Activated T-cell treated with anti-CD3 and anti-CD28 coated beads, Interleukin-2, amount 50 U/mL, for 48 hours (primary cell): ENCODE measurements at regions not wholly inside any gene's neighbourhood (a gene's known extent, or its start where the extent isn't known, plus 50 kb on each side); places are given as distances from the start of the nearest gene placed in this dataset.
A peak's percentile ranks its signal among the peaks of the same experiment; 100 is the strongest.

ENCODE experiments used
- DNase-seq, 2 experiments: peaks; one replicate each; pipeline ENCODE4 v3.0.0-alpha.2; 2020

- DNase-seq: no peak
Observed at GRCh38 chr15:62726461-62726860, 316.1 kb upstream of the TPM1 start.

DNA sequence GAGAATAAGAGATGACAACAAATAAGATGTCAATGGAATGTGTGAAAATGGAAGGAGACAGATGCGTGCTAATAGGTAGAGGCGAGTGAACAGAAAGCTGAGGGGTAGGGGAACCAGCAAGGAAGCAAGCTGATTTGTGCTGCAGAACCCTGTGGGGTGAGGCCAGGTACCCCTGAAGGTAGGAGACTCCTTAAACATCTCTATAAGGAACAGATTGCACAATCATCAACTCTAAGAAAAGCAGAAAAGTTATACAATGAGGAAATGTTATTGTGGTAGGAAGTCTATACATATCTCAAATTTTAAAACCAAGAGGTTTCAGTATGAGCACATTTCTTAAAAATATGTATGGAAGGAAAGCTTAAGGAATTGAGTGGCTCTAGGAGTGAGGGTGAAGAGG, 315.0 kb upstream of the TPM1 start:
- DNase-seq: no peak

DNA sequence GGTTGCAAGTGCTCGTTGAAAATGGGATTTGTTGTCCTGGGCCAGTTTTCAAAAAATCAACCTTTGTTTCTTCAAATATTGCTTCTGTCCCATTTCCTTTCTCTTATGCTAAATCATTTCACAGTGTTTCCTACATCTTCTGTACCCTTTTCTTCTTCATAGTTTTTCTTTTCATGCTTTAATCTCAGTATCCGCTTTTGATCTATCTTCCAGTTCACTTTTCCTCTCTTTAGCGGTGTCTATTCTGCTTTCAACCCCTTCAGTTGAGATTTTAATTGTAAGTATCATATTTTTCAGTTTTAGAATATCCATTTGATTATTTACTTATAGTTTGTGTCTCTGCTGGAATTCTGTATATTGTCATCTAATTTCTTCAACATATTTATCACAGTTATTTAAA, 311.7 kb upstream of the TPM1 start:
- DNase-seq: no peak

- no peak for DNase-seq
Observed at GRCh38 chr15:62732078-62732477, 310.5 kb upstream of the TPM1 start.

- DNase-seq: no peak
Observed at GRCh38 chr15:62734706-62735105, 307.8 kb upstream of the TPM1 start.

GRCh38 chr15:62736756-62737155, 305.8 kb upstream of the TPM1 start:
- no peak for DNase-seq

- no peak for DNase-seq
Observed at GRCh38 chr15:62737551-62737950, 305.0 kb upstream of the TPM1 start.

DNA sequence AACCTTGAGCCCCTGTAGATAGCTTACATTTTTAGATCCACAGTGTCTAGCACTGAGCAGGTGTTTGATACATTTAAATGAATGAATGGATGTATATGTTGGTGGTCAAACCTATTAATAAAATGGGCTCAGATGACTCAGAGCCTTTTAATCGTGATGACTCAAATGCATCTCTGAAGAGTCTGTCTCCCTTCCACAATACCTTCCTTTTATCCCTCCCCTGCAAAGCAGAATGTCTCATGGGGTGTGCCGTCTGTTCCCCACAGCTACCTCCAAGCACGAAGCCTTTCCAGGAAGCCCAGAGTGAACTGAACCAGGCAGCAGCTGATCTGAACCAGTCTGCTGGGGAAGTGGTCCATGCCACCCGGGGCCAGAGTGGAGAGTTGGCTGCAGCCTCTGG, 303.5 kb upstream of the TPM1 start:
- DNase-seq: no peak

- no peak for DNase-seq
Observed at GRCh38 chr15:62739507-62739906, 303.0 kb upstream of the TPM1 start.

DNA sequence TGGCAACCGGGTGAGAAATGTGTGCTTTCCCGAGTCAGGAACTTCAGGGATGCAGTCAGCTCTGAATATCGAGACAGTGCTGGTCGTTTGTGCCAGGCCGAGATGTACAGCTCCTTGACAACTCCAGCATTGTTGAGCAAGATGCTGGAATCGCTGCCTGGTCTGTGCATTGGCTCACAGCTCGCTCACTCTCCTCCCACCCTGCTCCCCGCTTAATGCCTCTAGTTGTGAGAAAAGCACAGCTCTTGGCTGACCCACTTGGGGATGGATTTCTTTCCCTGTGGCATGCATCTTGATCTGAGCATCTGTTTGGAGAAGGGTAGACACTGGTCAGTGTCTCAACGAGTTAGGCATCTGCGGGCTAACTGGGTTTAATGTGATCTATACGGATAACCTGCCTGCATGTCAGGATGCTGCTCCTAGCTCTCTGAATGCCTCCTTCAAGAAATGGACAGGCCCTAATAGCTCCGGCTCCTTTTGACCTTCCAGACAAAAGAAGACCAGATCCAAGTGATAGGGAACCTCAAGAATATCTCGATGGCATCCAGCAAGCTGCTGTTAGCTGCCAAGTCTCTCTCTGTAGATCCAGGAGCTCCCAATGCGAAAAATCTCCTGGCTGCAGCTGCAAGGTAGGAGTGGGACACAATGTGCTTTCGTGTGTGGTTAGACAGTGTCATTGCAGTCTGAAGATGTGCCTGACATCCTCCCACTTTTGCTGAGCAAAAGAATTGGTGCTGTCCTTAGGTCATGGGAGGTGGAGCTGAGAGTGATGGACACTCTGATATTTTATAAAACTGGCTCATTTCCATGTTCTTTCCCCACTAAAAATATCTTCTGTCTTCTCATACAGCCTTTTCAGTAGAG, 302.2 kb upstream of the TPM1 start:
- DNase-seq: no peak

DNA sequence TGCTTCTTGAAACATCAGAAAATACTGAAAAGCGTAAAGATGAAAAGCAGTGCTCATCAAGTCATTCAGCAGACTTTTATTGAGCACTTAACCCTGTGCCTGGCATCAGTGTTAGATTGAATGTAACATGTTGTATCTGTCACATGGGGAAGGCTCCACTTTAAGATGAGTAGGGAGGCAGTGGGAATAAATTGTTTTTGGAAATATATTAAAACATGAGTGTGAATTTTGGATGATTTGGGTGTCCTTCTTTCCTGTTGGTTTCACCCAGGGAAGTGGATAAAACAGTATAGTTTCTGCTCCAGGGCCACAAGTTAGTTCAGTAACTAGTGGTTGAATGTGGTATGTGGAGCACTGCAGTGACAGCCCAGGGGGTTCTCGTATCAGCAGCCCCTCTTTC, 301.4 kb upstream of the TPM1 start:
- no peak for DNase-seq

DNA sequence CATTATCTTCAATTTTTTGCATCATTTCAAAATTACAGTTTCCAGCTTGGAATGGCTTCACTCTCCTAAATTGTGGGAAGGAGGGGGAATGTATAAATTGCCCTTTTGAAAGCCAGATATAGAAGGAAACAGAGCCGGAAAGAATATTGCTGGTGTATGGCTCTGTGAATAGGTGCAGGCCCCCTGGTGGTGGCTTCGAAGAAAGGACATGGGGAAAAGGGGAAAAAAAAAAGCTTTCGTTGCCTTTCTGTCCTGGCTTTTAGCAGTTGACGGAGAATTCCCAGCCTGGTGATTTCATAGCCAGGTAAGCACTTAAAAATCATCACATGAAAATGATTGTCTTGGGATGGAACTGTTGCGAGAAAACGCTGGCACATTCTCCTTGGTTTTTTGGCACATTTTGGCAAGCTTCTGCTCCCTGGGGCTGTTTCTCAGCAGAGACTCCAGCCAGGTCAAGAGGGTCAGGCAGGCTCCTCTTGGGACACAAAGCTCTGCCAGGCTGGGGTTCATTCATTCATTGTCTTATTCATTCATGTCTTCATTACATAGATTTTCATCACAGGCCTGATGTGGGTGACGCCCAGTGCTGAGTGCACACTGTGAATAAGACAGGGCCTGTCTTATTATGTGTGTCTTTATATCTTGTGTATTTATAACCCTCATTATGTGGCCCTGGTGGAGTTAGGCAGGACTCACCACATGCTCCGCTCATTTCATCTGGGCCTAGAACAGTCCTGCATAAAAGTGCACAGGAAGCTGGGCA, 300.0 kb upstream of the TPM1 start:
- DNase-seq: peak; percentile 28 to 45

GRCh38 chr15:62745621-62746225, 296.8 kb upstream of the TPM1 start:
- no peak for DNase-seq

GRCh38 chr15:62748196-62748595, 294.4 kb upstream of the TPM1 start:
- no peak for DNase-seq

DNA sequence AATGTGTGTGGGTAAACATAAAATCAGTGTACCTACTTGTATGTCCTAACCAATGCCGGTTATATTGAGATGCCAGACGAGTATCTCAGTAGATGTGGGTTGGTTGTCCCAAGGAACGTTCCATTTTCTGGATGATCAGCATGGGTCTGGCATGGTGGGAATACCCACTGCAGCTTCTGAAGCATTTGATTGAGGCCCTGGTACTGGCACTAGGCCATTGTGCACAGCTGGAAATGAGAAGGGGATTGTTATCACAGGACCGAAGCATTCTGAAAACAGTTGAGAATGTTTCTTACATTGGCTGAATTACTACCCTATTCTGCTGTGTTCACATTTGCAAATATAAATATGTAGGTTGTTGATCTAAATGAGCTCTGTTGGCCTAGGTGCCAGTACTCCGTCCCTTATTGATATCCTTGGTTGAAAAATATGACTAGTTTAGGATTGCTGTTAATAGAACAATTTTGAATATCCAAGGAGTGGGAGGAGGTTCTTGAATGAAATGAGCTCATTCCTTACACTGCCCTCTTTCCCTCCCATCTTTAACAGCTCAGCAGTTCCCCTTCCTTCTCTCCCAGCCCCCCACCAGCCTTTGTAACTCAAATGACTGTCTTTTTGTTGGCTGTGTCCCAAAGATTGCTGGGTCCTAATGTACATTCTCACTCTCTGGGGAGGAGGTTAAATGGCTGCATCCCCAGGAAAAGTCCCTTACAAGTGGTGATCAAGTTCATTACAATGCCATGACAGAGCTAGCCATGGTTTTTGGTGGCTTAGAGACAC, 293.3 kb upstream of the TPM1 start:
- no peak for DNase-seq

DNA sequence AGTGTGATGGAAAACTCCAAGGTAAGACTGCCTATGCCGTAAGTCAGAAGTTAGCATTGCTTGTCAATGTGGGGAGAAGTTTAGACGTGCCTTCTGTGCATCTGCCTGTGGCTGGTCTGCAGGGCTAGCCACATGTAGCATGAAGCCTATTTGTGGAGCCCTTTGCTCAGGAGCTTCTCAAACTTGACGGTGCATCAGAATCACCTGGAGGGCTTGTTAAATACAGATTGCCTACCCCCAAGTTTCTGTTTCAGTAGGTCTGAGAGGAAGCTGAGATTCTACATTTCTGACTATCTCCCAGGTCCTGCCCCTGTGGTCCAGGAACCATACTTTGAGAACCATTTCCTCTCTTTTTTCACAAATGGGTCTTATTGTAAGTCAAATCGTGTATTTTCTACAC, 292.1 kb upstream of the TPM1 start:
- DNase-seq: no peak

DNA sequence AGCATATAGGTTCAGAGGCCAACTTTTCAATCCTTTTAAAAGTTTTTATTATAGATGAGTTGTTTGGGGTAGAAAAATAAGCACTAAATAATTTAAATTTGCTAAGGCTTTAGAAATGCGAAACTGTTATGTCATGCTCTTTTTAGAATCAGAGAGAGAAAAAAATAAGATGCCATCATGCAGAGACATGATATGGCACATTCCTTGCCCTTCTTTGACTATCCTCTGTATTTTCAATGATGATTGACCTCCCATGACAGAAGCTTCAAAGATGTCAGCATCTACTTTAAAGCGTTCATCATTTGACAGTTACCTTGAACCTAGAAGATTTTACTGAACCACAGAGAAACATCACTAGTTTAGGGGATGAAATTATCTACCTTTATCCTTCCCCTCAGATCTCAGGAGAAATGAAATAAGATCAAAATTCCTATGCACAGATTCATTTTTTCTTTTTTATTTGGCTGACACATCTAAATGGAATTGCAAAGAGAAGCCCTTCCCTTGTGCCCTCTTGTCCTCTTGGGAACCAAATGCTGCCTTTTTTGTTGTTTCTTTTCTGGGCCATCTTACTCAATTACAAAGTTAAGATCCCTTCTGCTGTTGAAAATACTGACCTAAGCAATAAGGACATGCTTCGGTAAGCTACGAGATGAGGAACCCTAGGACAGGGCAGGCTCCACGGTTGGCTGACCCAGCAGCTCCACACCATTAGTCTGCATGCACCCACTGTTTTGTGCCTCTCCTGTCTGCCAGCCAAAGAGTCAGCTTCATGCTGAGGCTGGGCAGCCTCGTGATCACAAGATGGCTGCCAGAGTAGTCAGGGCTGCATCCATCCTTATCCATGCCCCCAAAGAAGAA, 289.7 kb upstream of the TPM1 start:
- no peak for DNase-seq

- no peak for DNase-seq
Observed at GRCh38 chr15:62753518-62754221, 288.9 kb upstream of the TPM1 start.

DNA sequence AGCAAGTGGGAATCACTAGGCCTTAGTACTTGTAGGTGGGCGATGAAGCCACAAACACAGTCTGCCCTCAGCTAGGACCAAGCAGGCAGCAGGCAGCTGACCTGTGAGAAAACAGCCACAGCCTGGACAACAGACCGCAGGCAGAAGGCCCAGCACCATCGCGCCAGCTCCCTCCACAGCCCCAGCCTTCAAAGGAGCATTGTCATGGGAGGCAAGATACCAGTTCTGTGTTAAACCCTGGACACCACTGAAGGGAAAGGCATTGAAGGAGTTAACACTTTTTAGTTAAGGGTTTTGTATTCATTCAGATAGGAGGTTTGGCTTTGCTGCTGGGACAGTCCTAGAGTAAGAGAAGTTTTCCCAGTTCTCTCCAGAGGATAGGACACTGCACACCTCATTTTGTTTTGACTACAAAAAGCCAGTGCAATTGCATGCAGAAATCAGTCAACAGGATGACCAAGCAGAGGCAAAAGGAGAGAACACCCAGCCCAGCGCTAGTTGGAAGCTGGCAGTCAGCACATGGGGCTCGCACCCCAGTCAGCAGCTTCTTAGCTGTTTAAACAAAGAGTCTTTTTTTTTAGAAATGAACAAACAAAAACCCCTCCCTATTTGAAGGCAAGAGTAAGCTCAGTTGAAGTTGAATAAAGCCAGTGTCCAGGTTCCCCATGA, 286.1 kb upstream of the TPM1 start:
- DNase-seq: no peak

DNA sequence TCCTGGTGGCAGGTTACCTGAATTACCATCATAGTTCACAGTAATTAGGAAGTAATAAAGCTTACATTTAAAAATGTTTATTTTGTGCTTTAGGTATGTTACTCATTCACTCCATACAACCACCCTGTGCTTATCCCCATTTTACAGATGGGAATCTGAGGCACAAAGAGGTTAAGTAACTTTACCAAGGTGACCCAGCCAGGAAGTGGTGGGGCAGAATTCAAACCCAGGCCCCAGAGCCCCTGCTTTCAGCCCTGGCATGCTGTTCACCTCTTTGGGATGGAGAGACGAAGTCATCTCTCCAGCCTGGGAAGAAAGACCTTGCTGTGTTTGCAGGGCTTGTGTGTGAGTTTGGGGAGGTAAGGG, 285.6 kb upstream of the TPM1 start:
- DNase-seq: no peak

DNA sequence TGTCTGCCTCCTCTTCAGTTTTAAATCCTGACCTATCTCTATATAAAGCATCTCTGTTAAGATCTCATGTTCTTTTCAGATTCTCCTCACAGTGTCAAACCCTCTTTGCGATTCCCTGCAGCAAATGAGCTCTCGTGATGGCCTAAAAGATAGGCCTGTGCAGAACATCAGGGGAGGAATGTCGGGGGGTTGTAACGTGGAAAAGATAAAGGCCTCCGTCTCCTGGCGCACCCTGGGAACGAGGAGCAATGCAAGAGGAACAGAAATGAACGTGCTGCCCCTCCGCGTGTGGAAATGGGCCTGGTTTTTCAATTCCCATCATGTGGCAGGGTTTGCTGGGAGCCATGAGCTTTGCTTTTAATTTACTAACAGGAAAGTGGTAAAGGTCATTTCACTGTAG, 285.0 kb upstream of the TPM1 start:
- no peak for DNase-seq
